Naive thymus-derived CD4-positive, alpha-beta T cell (primary cell): ENCODE measurements at regions not wholly inside any gene's neighbourhood (a gene's known extent, or its start where the extent isn't known, plus 50 kb on each side); places are given as distances from the start of the nearest gene placed in this dataset.

ENCODE experiments used
- ATAC-seq: fragments of 150-1000 bp; cut with Tn5 transposase; 2 replicates; pipeline ENCODE4 v1.10.0; 2021; ENCODE audit warnings: mild to moderate bottlenecking, moderate library complexity
- CTCF ChIA-PET: fragments of 350-600 bp; sonication (Branson Sonifier 250); formaldehyde crosslinking; loops from one replicate; lab custom pipeline; 2021; ENCODE audit warnings: antibody characterized with exemption; lab: Charles Lee
- POLR2A ChIA-PET: fragments of 350-600 bp; sonication (Branson Sonifier 250); formaldehyde crosslinking; loops from one replicate; lab custom pipeline; 2021; ENCODE audit warnings: antibody characterized with exemption, inconsistent platforms; lab: Charles Lee
- DNase-seq, 9 donors: peaks; one replicate each; pipeline versions ENCODE4 v3.0.0 to v3.0.0-alpha.2; 2020 to 2022; ENCODE audit warnings: mixed read lengths in 1 of 9
- H3K27ac ChIP-seq: one replicate; pipeline ENCODE4 v1.7.0; 2013; ENCODE audit warnings: mild to moderate bottlenecking, low read depth, low read length, moderate library complexity
- H3K27me3 ChIP-seq, 2 donors: one replicate each; pipeline ENCODE4 v1.7.0; 2013; ENCODE audit warnings: low read length in 2 of 2, mild to moderate bottlenecking in 2 of 2, moderate library complexity in 2 of 2; ENCODE audit not compliant: control insufficient read depth in 2 of 2, insufficient read depth in 2 of 2
- H3K36me3 ChIP-seq, 3 experiments: 1 replicate in 2 of 3; 2 replicates in 1 of 3; pipeline ENCODE4 v1.7.0; 2013; ENCODE audit warnings: low read length in 3 of 3, mild to moderate bottlenecking in 3 of 3, moderate library complexity in 1 of 3; ENCODE audit not compliant: insufficient read depth in 3 of 3, control insufficient read depth in 2 of 3
- H3K4me1 ChIP-seq, 2 donors: one replicate each; pipeline ENCODE4 v1.7.0; 2013; ENCODE audit warnings: low read length in 2 of 2, mild to moderate bottlenecking in 2 of 2, moderate library complexity in 1 of 2; ENCODE audit not compliant: control insufficient read depth in 2 of 2, insufficient read depth in 2 of 2
- H3K4me3 ChIP-seq: 2 replicates; pipeline ENCODE4 v1.7.0; 2013; ENCODE audit warnings: mild to moderate bottlenecking, low read length
- H3K9me3 ChIP-seq, 3 experiments: 1 replicate in 2 of 3; 2 replicates in 1 of 3; pipeline ENCODE4 v1.7.0; 2013; ENCODE audit warnings: low read length in 3 of 3; ENCODE audit not compliant: control insufficient read depth in 2 of 3
- H3K27ac Mint-ChIP-seq, 9 donors: one replicate each; pipeline ENCODE4 v1.8.0; 2020 to 2022; ENCODE audit warnings: mixed read lengths in 9 of 9, mild to moderate bottlenecking in 8 of 9, moderate library complexity in 5 of 9, inconsistent platforms in 2 of 9
- H3K27me3 Mint-ChIP-seq, 5 donors: one replicate each; pipeline ENCODE4 v1.8.0; 2021 to 2022; ENCODE audit warnings: mixed read lengths in 5 of 5, mild to moderate bottlenecking in 1 of 5
- H3K36me3 Mint-ChIP-seq, 5 donors: one replicate each; pipeline ENCODE4 v1.8.0; 2020 to 2022; ENCODE audit warnings: mixed read lengths in 5 of 5, mild to moderate bottlenecking in 3 of 5, inconsistent platforms in 1 of 5
- H3K4me1 Mint-ChIP-seq, 7 donors: one replicate each; pipeline ENCODE4 v1.8.0; 2020 to 2022; ENCODE audit warnings: mixed read lengths in 7 of 7, mild to moderate bottlenecking in 3 of 7, inconsistent platforms in 1 of 7
- H3K4me3 Mint-ChIP-seq, 10 donors: one replicate each; pipeline ENCODE4 v1.8.0; 2020 to 2022; ENCODE audit warnings: mild to moderate bottlenecking in 10 of 10, mixed read lengths in 10 of 10, moderate library complexity in 6 of 10, inconsistent platforms in 2 of 10
- H3K9me3 Mint-ChIP-seq, 11 donors: one replicate each; pipeline ENCODE4 v1.8.0; 2020 to 2022; ENCODE audit warnings: mixed read lengths in 11 of 11, mild to moderate bottlenecking in 4 of 11, inconsistent platforms in 1 of 11, moderate library complexity in 1 of 11
- intact Hi-C, 2 donors: fragments of 100-400 bp; cut with micrococcal nuclease; formaldehyde crosslinking; loops; one replicate each; pipeline ENCODE4 v1.15.1; 2023

DNA sequence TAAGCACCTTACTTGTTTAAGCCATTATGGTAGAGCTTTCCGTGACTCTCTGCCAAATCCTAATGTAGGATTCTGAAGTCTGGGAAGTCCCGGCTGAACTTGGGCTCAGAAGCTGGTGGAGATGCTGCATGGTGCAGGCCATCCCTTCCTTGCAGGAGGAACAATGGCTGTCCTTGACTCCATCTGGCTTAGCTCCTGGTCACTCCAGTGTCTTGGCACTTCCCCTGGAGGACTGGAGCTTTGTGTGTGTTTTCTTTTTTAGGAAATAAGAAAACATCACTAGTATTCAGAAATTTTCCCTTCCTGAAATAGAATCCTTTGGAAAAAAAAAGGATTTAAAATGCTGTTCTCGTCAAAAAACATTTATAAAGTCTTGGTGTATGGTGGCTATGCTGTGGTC, 209.3 kb upstream of the ROPN1 start:
- no peak for DNase-seq
- intact Hi-C loops, result no loop called here
- H3K27ac ChIP-seq, result no peak overlapping the region
- H3K4me3 ChIP-seq, result no peak overlapping the region
- Mint-ChIP-seq H3K4me3 (no peak overlapping the region), H3K27ac (no peak overlapping the region), H3K36me3 (no peaks in the 10 kb centered on the region), H3K4me1 (no peaks in the 10 kb centered on the region), H3K9me3 (peaks cover 0 to 13% (median 0%) of the 10 kb centered on the region in 11 donors), H3K27me3 (peaks cover 0 to 57% (median 16%) of the 10 kb centered on the region in 5 donors)
- H3K9me3 ChIP-seq, result no peaks in the 10 kb centered on the region
- no peaks in the 10 kb centered on the region for H3K4me1 ChIP-seq
- ATAC-seq, result no peak
- ChIA-PET POLR2A (no interaction called here), CTCF (no interaction called here)
- H3K36me3 ChIP-seq, result no peaks in the 10 kb centered on the region
- H3K27me3 ChIP-seq, result no peaks in the 10 kb centered on the region

DNA sequence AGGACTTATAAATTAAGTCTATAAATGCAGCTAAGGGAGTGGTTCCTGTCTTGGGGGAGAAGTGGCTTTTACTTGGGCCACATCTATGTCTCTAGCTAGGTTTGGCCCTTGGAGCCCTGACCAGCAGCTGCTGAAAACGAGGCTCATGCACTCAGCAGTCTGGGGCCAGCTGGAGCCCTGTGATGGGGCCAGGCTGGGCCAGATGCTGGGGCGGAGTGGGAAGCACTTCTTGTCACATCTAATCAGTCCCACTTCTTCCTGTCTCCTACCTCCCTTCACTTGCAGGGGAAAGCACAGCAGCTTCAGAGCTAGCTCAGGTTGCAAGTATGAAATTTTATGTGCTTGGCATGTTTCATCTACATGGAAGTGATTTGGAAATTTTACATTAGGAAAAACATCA, 209.9 kb upstream of the ROPN1 start:
- Mint-ChIP-seq H3K27me3 (peaks cover 0 to 58% (median 19%) of the 10 kb centered on the region in 5 donors), H3K36me3 (no peaks in the 10 kb centered on the region), H3K27ac (no peak overlapping the region), H3K4me1 (no peaks in the 10 kb centered on the region), H3K4me3 (no peak overlapping the region), H3K9me3 (peaks cover 0 to 13% (median 0%) of the 10 kb centered on the region in 11 donors)
- ChIA-PET POLR2A (no interaction called here), CTCF (no interaction called here)
- Histone ChIP-seq H3K27me3 (no peaks in the 10 kb centered on the region), H3K4me1 (no peaks in the 10 kb centered on the region), H3K27ac (no peak overlapping the region), H3K9me3 (no peaks in the 10 kb centered on the region), H3K36me3 (no peaks in the 10 kb centered on the region), H3K4me3 (no peak overlapping the region)
- no peak for DNase-seq
- no peak for ATAC-seq
- intact Hi-C loops, result no loop called here

DNA sequence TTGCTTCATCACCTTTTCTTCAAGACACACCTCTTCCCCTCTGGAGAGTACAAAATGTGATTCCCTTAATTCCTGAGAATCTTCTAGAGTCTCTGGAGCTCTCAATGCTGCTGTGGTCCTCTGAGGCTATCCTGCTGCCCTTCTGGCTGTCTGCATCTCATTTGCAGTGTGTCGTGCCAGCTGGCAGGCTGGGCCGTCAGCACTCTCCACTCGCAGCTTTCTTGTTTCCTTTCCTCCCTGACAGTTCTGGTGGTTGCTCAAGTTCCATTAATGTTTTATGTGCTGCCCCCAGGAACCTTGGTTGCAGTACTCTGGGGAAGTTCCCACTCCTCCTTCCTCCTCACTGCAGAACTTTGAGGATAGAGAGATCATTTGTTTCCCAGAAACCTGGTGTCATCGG, 210.8 kb upstream of the ROPN1 start:
- Histone ChIP-seq H3K27me3 (no peaks in the 10 kb centered on the region), H3K27ac (no peak overlapping the region), H3K36me3 (no peaks in the 10 kb centered on the region), H3K4me1 (no peaks in the 10 kb centered on the region), H3K9me3 (no peaks in the 10 kb centered on the region), H3K4me3 (no peak overlapping the region)
- Mint-ChIP-seq H3K36me3 (no peaks in the 10 kb centered on the region), H3K9me3 (peaks cover 0 to 13% (median 0%) of the 10 kb centered on the region in 11 donors), H3K27ac (no peak overlapping the region), H3K4me3 (no peak overlapping the region), H3K27me3 (peaks cover 0 to 54% (median 21%) of the 10 kb centered on the region in 5 donors), H3K4me1 (no peaks in the 10 kb centered on the region)
- CTCF ChIA-PET, result no interaction called here
- intact Hi-C loops, result no loop called here
- no peak for ATAC-seq
- POLR2A ChIA-PET, result interaction anchor here (0.6 kb wide), 1 partner anchor 702 kb away, joined by 4 read pairs; no protein-coding TSS in a partner anchor
- DNase-seq, result no peak

DNA sequence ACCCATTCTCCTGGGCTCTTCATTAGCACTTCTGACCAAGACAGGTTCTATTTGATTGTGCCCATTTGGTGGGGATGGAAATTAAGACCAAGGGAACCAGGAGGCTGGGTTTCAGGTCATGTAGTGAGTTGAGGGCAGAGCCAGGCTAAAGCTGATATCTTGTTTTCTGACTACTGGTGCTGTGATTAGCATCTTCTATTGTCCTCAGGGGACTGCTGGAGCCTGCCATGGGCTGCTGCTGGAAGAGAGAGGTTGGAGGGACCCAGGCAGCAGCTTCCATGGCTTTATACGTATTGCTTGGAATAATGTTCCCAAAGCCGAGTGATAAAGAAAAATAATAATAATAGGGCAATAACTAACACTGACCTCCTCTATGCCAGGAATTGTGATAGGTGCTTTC, 211.4 kb upstream of the ROPN1 start:
- Mint-ChIP-seq H3K9me3 (peaks cover 0 to 13% (median 0%) of the 10 kb centered on the region in 11 donors), H3K27ac (no peak overlapping the region), H3K27me3 (peaks cover 0 to 54% (median 23%) of the 10 kb centered on the region in 5 donors), H3K36me3 (no peaks in the 10 kb centered on the region), H3K4me3 (no peak overlapping the region), H3K4me1 (no peaks in the 10 kb centered on the region)
- Histone ChIP-seq H3K36me3 (no peaks in the 10 kb centered on the region), H3K4me1 (no peaks in the 10 kb centered on the region), H3K9me3 (no peaks in the 10 kb centered on the region), H3K27ac (no peak overlapping the region), H3K4me3 (no peak overlapping the region), H3K27me3 (peaks cover 0 to 1% of the 10 kb centered on the region in 2 donors)
- POLR2A ChIA-PET, result interaction anchor here (0.6 kb wide), 1 partner anchor 703 kb away, joined by 4 read pairs; no protein-coding TSS in a partner anchor
- intact Hi-C loops, result no loop called here
- ATAC-seq (no peak), DNase-seq (no peak)
- CTCF ChIA-PET, result no interaction called here

DNA sequence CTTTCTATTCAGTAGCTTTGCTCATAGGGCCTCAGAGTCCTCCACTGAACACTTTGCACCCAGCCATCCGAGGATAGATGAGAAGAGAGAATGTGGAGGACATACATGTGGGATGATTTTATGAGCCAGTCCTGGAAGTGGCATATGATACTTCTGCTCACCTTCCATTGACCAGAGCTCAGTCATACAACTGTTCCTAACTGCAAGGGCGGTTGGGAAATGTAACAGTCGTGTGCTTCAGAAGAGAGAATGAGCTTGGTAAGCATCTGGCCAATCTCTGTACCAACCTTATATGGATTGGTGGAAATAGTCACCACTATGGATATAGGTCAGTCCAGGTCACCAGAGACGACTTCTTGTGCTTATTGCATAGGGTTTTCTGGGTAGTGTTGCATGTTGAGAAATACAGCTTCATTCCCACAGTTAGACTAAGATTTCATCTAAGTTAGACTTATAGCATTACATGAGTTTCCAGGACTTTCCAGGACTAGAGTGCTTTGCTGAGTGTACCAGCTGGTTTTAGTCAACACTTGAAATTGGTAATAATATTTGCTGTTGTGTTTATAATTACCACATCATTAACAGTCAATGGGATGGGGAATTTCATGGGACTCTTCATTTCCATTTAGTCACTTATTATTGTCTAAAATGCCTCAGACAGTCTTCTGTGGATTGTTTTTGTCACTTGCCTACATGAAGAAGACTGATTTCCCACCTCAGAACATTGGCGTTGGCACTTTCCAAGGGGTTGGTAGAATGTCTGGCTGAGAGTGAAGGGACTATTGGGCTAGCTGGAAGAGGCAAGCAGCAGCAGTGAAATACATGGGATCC, 214.5 kb upstream of the ROPN1 start:
- POLR2A ChIA-PET, result no interaction called here
- Histone ChIP-seq H3K9me3 (no peaks in the 10 kb centered on the region), H3K27ac (no peak overlapping the region), H3K4me1 (no peaks in the 10 kb centered on the region), H3K4me3 (no peak overlapping the region), H3K27me3 (peaks cover 0 to 3% of the 10 kb centered on the region in 2 donors), H3K36me3 (no peaks in the 10 kb centered on the region)
- no peaks in the 10 kb centered on the region for H3K36me3 Mint-ChIP-seq
- ATAC-seq (no peak), DNase-seq (no peak)
- H3K9me3 Mint-ChIP-seq, result peaks cover 0 to 8% (median 0%) of the 10 kb centered on the region in 11 donors
- CTCF ChIA-PET, result no interaction called here
- no peak overlapping the region for H3K27ac Mint-ChIP-seq
- H3K27me3 Mint-ChIP-seq, result peaks cover 4 to 39% (median 21%) of the 10 kb centered on the region in 5 donors
- intact Hi-C loops, result no loop called here
- H3K4me3 Mint-ChIP-seq, result no peak overlapping the region
- no peaks in the 10 kb centered on the region for H3K4me1 Mint-ChIP-seq

DNA sequence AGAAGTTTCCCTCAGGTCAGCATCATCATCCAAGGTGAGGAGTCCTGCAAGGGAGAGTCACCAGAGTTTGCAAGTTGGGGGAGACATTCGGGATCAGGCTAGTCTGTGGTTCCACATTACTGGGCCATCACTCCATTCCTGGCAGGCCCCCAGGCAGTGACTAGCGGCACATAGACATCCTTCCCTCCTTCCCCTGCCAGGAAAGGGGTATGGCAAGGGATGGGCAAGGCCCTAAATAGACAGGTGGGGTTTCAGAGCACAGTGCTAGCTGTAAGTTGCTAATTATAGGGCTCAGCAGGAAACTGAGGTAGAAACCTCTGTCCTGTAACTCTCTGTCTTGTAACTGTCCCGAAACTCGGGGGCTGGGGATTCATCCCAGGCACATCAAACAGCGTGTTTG, 215.2 kb upstream of the ROPN1 start:
- POLR2A ChIA-PET, result no interaction called here
- no peaks in the 10 kb centered on the region for H3K36me3 Mint-ChIP-seq
- no peak for ATAC-seq
- peaks cover 8 to 33% (median 21%) of the 10 kb centered on the region in 5 donors for H3K27me3 Mint-ChIP-seq
- H3K4me1 ChIP-seq, result no peaks in the 10 kb centered on the region
- H3K27ac ChIP-seq, result no peak overlapping the region
- peaks cover 0 to 3% of the 10 kb centered on the region in 2 donors for H3K27me3 ChIP-seq
- DNase-seq, result no peak
- H3K4me1 Mint-ChIP-seq, result no peaks in the 10 kb centered on the region
- H3K9me3 Mint-ChIP-seq, result peaks cover 0 to 8% (median 0%) of the 10 kb centered on the region in 11 donors
- no peak overlapping the region for H3K4me3 ChIP-seq
- H3K27ac Mint-ChIP-seq, result no peak overlapping the region
- intact Hi-C loops, result no loop called here
- CTCF ChIA-PET, result no interaction called here
- no peaks in the 10 kb centered on the region for H3K36me3 ChIP-seq
- no peaks in the 10 kb centered on the region for H3K9me3 ChIP-seq
- H3K4me3 Mint-ChIP-seq, result no peak overlapping the region
